Uterus (tissue), 3 donors: ENCODE measurements at regions not wholly inside any gene's neighbourhood (a gene's known extent, or its start where the extent isn't known, plus 50 kb on each side); places are given as distances from the start of the nearest gene placed in this dataset.
A peak's percentile ranks its signal among the peaks of the same experiment; 100 is the strongest.

Experiments
- DNase-seq, 2 donors: peaks; one replicate each; pipeline ENCODE4 v3.0.0-alpha.2; 2019 to 2020
- H3K27ac ChIP-seq, 2 donors: fragments of 200-600 bp; sonication (generic); 1 replicate in 1 of 2; 2 replicates in 1 of 2; pipeline ENCODE4 v1.5.1; 2016 to 2018
- H3K27me3 ChIP-seq, 2 donors: fragments of 200-600 bp; sonication (generic); one replicate each; pipeline ENCODE4 v1.5.1; 2018 to 2019; ENCODE audit warnings: control low read depth in 1 of 2
- H3K36me3 ChIP-seq, 2 donors: fragments of 200-600 bp; sonication (generic); one replicate each; pipeline ENCODE4 v1.5.1; 2019; ENCODE audit warnings: control low read depth in 1 of 2
- H3K4me1 ChIP-seq, 2 donors: fragments of 200-600 bp; sonication (generic); one replicate each; pipeline ENCODE4 v1.5.1; 2018 to 2019; ENCODE audit warnings: control low read depth in 1 of 2
- H3K4me3 ChIP-seq, 2 donors: fragments of 200-600 bp; sonication (generic); 1 replicate in 1 of 2; 2 replicates in 1 of 2; pipeline ENCODE4 v1.5.1; 2018 to 2019; ENCODE audit warnings: mild to moderate bottlenecking in 1 of 2
- H3K9me3 ChIP-seq, 2 donors: fragments of 200-600 bp; sonication (generic); one replicate each; pipeline ENCODE4 v1.5.1; 2019; ENCODE audit warnings: control low read depth in 1 of 2
- POLR2A ChIP-seq, 2 donors: fragments of 450-650 bp; IDR thresholded peaks; one replicate each; pipeline ENCODE4 v1.6.1; 2016; ENCODE audit warnings: antibody characterized with exemption in 2 of 2, mild to moderate bottlenecking in 1 of 2, moderate library complexity in 1 of 2
- intact Hi-C: fragments of 100-400 bp; cut with DNase I; formaldehyde crosslinking; loops from one replicate; pipeline ENCODE4 v1.15.1; 2023; ENCODE audit warnings: low total_unique reads
- TF ChIP-seq, protein P1 (sequence below), 4 experiments: fragments of 200-600 bp in 2 of 4; fragments of 450-650 bp in 2 of 4; sonication (generic) in 2 of 4; IDR thresholded peaks; one replicate each; pipeline ENCODE4 v1.5.1; 2016 to 2019; ENCODE audit warnings: antibody characterized with exemption in 4 of 4, mild to moderate bottlenecking in 2 of 4, moderate library complexity in 1 of 4
- donor health status: DM: yes; HTN: yes; CAD: no.

GRCh38 chr17:55645361-55645760 lies 77.3 kb downstream of the TMEM100 start:
- Histone ChIP-seq H3K36me3 (no peaks in the 10 kb centered on the region), H3K27ac (no peak overlapping the region), H3K9me3 (no peaks in the 10 kb centered on the region), H3K4me3 (no peak overlapping the region), H3K27me3 (no peaks in the 10 kb centered on the region), H3K4me1 (no peaks in the 10 kb centered on the region)
- no peak for DNase-seq
- no peak for TF ChIP-seq POLR2A (IDR thresholded peaks at IDR 0.05)
- TF ChIP-seq, protein P1, sequence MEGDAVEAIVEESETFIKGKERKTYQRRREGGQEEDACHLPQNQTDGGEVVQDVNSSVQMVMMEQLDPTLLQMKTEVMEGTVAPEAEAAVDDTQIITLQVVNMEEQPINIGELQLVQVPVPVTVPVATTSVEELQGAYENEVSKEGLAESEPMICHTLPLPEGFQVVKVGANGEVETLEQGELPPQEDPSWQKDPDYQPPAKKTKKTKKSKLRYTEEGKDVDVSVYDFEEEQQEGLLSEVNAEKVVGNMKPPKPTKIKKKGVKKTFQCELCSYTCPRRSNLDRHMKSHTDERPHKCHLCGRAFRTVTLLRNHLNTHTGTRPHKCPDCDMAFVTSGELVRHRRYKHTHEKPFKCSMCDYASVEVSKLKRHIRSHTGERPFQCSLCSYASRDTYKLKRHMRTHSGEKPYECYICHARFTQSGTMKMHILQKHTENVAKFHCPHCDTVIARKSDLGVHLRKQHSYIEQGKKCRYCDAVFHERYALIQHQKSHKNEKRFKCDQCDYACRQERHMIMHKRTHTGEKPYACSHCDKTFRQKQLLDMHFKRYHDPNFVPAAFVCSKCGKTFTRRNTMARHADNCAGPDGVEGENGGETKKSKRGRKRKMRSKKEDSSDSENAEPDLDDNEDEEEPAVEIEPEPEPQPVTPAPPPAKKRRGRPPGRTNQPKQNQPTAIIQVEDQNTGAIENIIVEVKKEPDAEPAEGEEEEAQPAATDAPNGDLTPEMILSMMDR (IDR thresholded peaks at IDR 0.05), result no peak
- intact Hi-C loops, result no loop called here

GRCh38 chr17:55644346-55644745 lies 78.3 kb downstream of the TMEM100 start:
- TF ChIP-seq, protein P1 (IDR thresholded peaks at IDR 0.05), result no peak
- TF ChIP-seq POLR2A (IDR thresholded peaks at IDR 0.05), result no peak
- no peak for DNase-seq
- H3K27ac ChIP-seq, result no peak overlapping the region
- H3K9me3 ChIP-seq, result no peaks in the 10 kb centered on the region
- no peaks in the 10 kb centered on the region for H3K4me1 ChIP-seq
- no peaks in the 10 kb centered on the region for H3K36me3 ChIP-seq
- intact Hi-C loops, result loop anchor here (5.0 kb wide), 1 partner anchor 117 kb away; no protein-coding TSS in a partner anchor
- no peak overlapping the region for H3K4me3 ChIP-seq
- H3K27me3 ChIP-seq, result no peaks in the 10 kb centered on the region

DNA sequence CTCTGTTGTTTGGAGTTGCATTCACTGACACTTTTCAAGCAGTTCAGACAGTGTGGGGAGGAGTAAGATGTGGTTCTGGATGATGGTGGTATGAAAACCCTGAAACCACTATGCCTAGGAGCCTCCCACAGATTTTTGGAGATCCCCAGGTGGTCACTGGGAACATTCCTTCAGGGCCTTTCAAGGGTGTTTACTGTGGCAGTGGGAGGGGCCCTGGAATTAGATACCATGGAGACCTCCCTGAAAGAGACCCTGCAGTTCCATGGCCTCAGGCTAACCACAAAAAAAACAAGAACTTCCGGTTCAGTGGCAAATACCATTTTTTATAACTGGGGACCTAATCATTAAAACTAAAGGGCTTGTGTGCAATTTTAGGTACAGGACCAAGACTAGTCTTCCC lies 79.9 kb downstream of the TMEM100 start:
- Histone ChIP-seq H3K27me3 (no peaks in the 10 kb centered on the region), H3K36me3 (no peaks in the 10 kb centered on the region), H3K27ac (no peak overlapping the region), H3K4me3 (no peak overlapping the region), H3K4me1 (no peaks in the 10 kb centered on the region), H3K9me3 (no peaks in the 10 kb centered on the region)
- intact Hi-C loops, result loop anchor here (5.0 kb wide), 1 partner anchor 115 kb away; no protein-coding TSS in a partner anchor
- TF ChIP-seq, protein P1 (IDR thresholded peaks at IDR 0.05), result no peak
- TF ChIP-seq POLR2A (IDR thresholded peaks at IDR 0.05), result no peak
- no peak for DNase-seq

GRCh38 chr17:55641676-55642081 lies 81.0 kb downstream of the TMEM100 start:
- TF ChIP-seq POLR2A (IDR thresholded peaks at IDR 0.05), result no peak
- TF ChIP-seq, protein P1 (IDR thresholded peaks at IDR 0.05), result peak; percentile 44 to 75 (median 60)
- H3K27me3 ChIP-seq, result no peaks in the 10 kb centered on the region
- H3K27ac ChIP-seq, result no peak overlapping the region
- H3K36me3 ChIP-seq, result no peaks in the 10 kb centered on the region
- DNase-seq, result peak; percentile 75 to 85
- H3K4me3 ChIP-seq, result no peak overlapping the region
- no peaks in the 10 kb centered on the region for H3K4me1 ChIP-seq
- no peaks in the 10 kb centered on the region for H3K9me3 ChIP-seq
- intact Hi-C loops, result loop anchor here (5.0 kb wide), 1 partner anchor 114 kb away; no protein-coding TSS in a partner anchor

DNA sequence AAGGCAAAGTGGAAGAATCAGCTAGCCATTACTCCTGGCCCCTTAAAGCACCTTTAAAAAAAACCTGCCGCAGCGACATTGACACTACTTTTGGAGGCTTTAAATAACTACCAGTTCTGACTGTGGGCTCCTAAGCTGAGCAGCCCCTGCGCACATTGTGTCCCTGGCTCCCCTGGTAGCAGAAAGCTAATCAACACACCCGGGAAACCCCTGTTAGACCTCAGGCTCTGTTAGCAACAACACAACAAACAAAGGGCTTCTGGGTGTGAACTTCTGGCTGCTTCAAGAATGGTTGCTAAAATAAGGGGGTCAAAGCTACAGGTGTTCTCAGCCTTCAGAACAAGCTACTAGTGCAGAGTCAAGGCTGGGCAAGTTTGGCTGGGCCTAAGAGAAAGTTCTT lies 83.6 kb downstream of the TMEM100 start:
- no peak for DNase-seq
- Histone ChIP-seq H3K36me3 (no peaks in the 10 kb centered on the region), H3K27me3 (no peaks in the 10 kb centered on the region), H3K9me3 (no peaks in the 10 kb centered on the region), H3K4me1 (no peaks in the 10 kb centered on the region), H3K27ac (no peak overlapping the region), H3K4me3 (no peak overlapping the region)
- no peak for TF ChIP-seq POLR2A (IDR thresholded peaks at IDR 0.05)
- TF ChIP-seq, protein P1 (IDR thresholded peaks at IDR 0.05), result no peak
- intact Hi-C loops, result no loop called here
